ENCODE measurements at regions not wholly inside any gene's neighbourhood (a gene's known extent, or its start where the extent isn't known, plus 50 kb on each side); places are given as distances from the start of the nearest gene placed in this dataset.

DNA sequence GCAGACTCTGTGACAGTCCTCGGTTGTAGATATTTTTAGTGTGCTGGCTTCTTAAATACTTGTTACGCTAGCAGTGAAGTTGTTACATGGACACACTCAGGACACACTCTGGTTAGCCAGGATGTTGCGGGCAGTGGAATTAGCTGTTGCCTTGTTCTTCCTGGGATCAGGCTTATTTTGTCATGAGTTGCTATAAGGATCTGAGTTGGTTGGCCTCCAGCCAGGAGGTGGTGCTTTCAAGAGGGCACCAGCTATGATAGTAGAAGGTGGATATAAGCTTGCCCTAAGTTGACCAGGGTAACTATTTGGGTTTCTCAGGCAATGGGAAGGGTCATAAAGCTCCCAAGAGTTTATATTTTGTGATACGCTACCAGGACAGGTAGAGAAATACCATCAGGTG lies 150.1 kb upstream of the C1GALT1 start:
- H3K4me3 ChIP-seq (ENCODE audit: extremely low read depth in 1 of 4, insufficient read depth in 2 of 4, low read depth in 3 of 4, low read length in 4 of 4) = no peak overlapping the region
- H3K4ac ChIP-seq (replicated peaks; ENCODE audit: insufficient read length, low read depth, low read length) = no peak overlapping the region
- no peak overlapping the region for H3K9ac ChIP-seq (replicated peaks in 1 of 4; ENCODE audit: extremely low read depth in 1 of 4, low read depth in 3 of 4, low read length in 3 of 4)
- ChIA-PET POLR2A (ENCODE audit: partially characterized antibody) (no interaction called here), CTCF (ENCODE audit: partially characterized antibody) (interaction anchor here (0.9 kb wide), 1 partner anchor 9 kb away, joined by 3 read pairs; no protein-coding TSS in a partner anchor)
- no peak overlapping the region for H2BK20ac ChIP-seq (ENCODE audit: low read length)
- no peaks in the 10 kb centered on the region for H4K20me1 ChIP-seq (replicated peaks in 1 of 2; ENCODE audit: control insufficient read depth in 1 of 2, insufficient read depth in 2 of 2, low read length in 2 of 2)
- H3K4me2 ChIP-seq (ENCODE audit: insufficient read depth in 1 of 2, low read depth in 2 of 2, low read length in 2 of 2) = no peak overlapping the region
- no peaks in the 10 kb centered on the region; a peak in 1 of 4 replicates for H3K9me3 ChIP-seq (ENCODE audit: insufficient read depth in 2 of 2, low read depth in 1 of 2, low read length in 1 of 2)
- H2AFZ ChIP-seq (ENCODE audit: low read length) = no peak overlapping the region
- no peaks in the 10 kb centered on the region for H3K36me3 ChIP-seq (ENCODE audit: control insufficient read depth in 2 of 4, insufficient read depth in 4 of 4, low read length in 3 of 4)
- H4K91ac ChIP-seq (replicated peaks; ENCODE audit: insufficient read length, low read length) = no peak overlapping the region
- TF ChIP-seq, protein P1, sequence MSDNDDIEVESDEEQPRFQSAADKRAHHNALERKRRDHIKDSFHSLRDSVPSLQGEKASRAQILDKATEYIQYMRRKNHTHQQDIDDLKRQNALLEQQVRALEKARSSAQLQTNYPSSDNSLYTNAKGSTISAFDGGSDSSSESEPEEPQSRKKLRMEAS (IDR thresholded peaks at IDR 0.05) = no peak
- TF ChIP-seq GTF2F1 (IDR thresholded peaks at IDR 0.05; ENCODE audit: borderline replicate concordance, low read depth, low read length) (no peak), CHD1 (IDR thresholded peaks at IDR 0.05; ENCODE audit: low read depth, low read length) (no peak), RBBP5 (IDR thresholded peaks at IDR 0.05; ENCODE audit: borderline replicate concordance, low read depth, low read length) (no peak), SIN3A (conservative IDR thresholded peaks at IDR 0.05 in 1 of 2, IDR thresholded peaks at IDR 0.05 in 1 of 2; ENCODE audit: low read depth in 1 of 2, low read length in 2 of 2) (no peak), EP300 (IDR thresholded peaks at IDR 0.05; ENCODE audit: borderline replicate concordance in 1 of 2, low read depth in 2 of 2, low read length in 2 of 2) (no peak), JUN (IDR thresholded peaks at IDR 0.05; ENCODE audit: low read depth, low read length) (no peak), EZH2 (IDR thresholded peaks at IDR 0.05; ENCODE audit: low read depth, low read length, severe bottlenecking) (no peak), FOSL1 (IDR thresholded peaks at IDR 0.05; ENCODE audit: insufficient read depth, low read depth, low read length) (no peak), YY1 (IDR thresholded peaks at IDR 0.05; ENCODE audit: low read depth, low read length) (no peak), KDM4A (IDR thresholded peaks at IDR 0.05; ENCODE audit: low read depth, low read length, severe bottlenecking) (no peak)
- H3K18ac ChIP-seq (ENCODE audit: extremely low read depth, low read length) = no peak overlapping the region
- no peak overlapping the region for H3K56ac ChIP-seq (replicated peaks; ENCODE audit: insufficient read length, low read depth, low read length)
- no peak overlapping the region for H2BK5ac ChIP-seq (ENCODE audit: low read depth, low read length)
- no peak overlapping the region for H3K23ac ChIP-seq (ENCODE audit: insufficient read length)
- no peaks in the 10 kb centered on the region for H3K79me1 ChIP-seq (ENCODE audit: low read depth, low read length)
- no peak overlapping the region for H3K14ac ChIP-seq (ENCODE audit: insufficient read length)
- no peak overlapping the region for H2AK5ac ChIP-seq (ENCODE audit: low read depth, low read length)
- 97% methylated on average over 4 of the region's 4 CpGs; no CpG with 5 or more reads in 1 of the 2 experiments for WGBS, 2 experiments (ENCODE audit: extremely low coverage in 1 of 2, insufficient coverage in 1 of 2, insufficient read length in 1 of 2, insufficient replicate concordance in 2 of 2, low coverage in 1 of 2, low lambda C conversion rate in 2 of 2, missing lambda C conversion rate in 1 of 2)
- H2BK15ac ChIP-seq (ENCODE audit: low read length) = no peak overlapping the region
- H3K79me2 ChIP-seq (ENCODE audit: control insufficient read depth in 1 of 2, insufficient read depth in 2 of 2, low read length in 2 of 2) = no peaks in the 10 kb centered on the region
- no peak for DNase-seq (ENCODE audit: low read depth in 1 of 2, low spot score in 2 of 2)
- H4K5ac ChIP-seq (ENCODE audit: insufficient read length, low read depth, low read length) = no peak overlapping the region
- no peak for FAIRE-seq
- no peak overlapping the region for H2BK12ac ChIP-seq (ENCODE audit: low read depth, low read length)
- H3K27me3 ChIP-seq (replicated peaks in 1 of 4; ENCODE audit: control insufficient read depth in 3 of 4, extremely low read depth in 1 of 4, insufficient read depth in 3 of 4, low read length in 3 of 4) = no peaks in the 10 kb centered on the region
- no peak overlapping the region for H2BK120ac ChIP-seq (replicated peaks; ENCODE audit: low read depth, low read length)
- no peak overlapping the region for H3K27ac ChIP-seq (ENCODE audit: low read depth, low read length)
- no peaks in the 10 kb centered on the region for H3K23me2 ChIP-seq (ENCODE audit: low read depth, low read length)
- no peaks in the 10 kb centered on the region for H3K4me1 ChIP-seq (replicated peaks in 1 of 4; ENCODE audit: control insufficient read depth in 3 of 4, insufficient read depth in 4 of 4, low read length in 3 of 4)
- H4K8ac ChIP-seq (ENCODE audit: extremely low read depth, insufficient read depth, low read length) = no peak overlapping the region; the same call in 1 of the 2 replicates
